Prostate gland (tissue), 2 donors: ENCODE measurements at regions not wholly inside any gene's neighbourhood (a gene's known extent, or its start where the extent isn't known, plus 50 kb on each side); places are given as distances from the start of the nearest gene placed in this dataset.

ENCODE experiments used
- DNase-seq: peaks from one replicate; pipeline ENCODE4 v3.0.0-alpha.2; 2019; ENCODE audit warnings: low spot score
- H3K27ac ChIP-seq, 2 donors: fragments of 200-600 bp; sonication (generic); 2 replicates each; pipeline ENCODE4 v1.5.1; 2017 to 2019
- H3K27me3 ChIP-seq: fragments of 200-600 bp; sonication (generic); replicated peaks from 2 replicates; pipeline ENCODE4 v1.5.1; 2019; ENCODE audit not compliant: insufficient read depth
- H3K36me3 ChIP-seq, 2 donors: fragments of 200-600 bp; sonication (generic); 1 replicate in 1 of 2; 2 replicates in 1 of 2; pipeline versions ENCODE4 v1.5.1 to v1.8.1; 2017 to 2019
- H3K4me1 ChIP-seq: fragments of 200-600 bp; sonication (generic); replicated peaks from 2 replicates; pipeline ENCODE4 v1.5.1; 2019
- H3K4me3 ChIP-seq, 2 donors: fragments of 200-600 bp; sonication (generic); 2 replicates each; pipeline ENCODE4 v1.5.1; 2017 to 2019
- H3K9me3 ChIP-seq: fragments of 200-600 bp; sonication (generic); 2 replicates; pipeline ENCODE4 v1.5.1; 2017
- CTCF ChIP-seq, 4 experiments: fragments of 200-600 bp in 2 of 4; fragments of 450-650 bp in 2 of 4; sonication (generic) in 2 of 4; IDR thresholded peaks; 1 replicate in 3 of 4; 2 replicates in 1 of 4; pipeline ENCODE4 v1.5.1; 2016 to 2019; ENCODE audit warnings: antibody characterized with exemption in 4 of 4, mild to moderate bottlenecking in 2 of 4, moderate library complexity in 2 of 4
- POLR2A ChIP-seq: fragments of 450-650 bp; IDR thresholded peaks from one replicate; pipeline ENCODE4 v1.6.1; 2016; ENCODE audit warnings: antibody characterized with exemption, mild to moderate bottlenecking
- POLR2AphosphoS5 ChIP-seq: sonication (generic); formaldehyde crosslinking; IDR thresholded peaks from one replicate; pipeline ENCODE4 v1.6.1; 2017; ENCODE audit warnings: antibody characterized with exemption
- WGBS: methylation state at CpG from one replicate; pipeline ENCODE4 v1.1.5; 2018; 5-methylcytosine and 5-hydroxymethylcytosine counted together
- intact Hi-C: fragments of 100-400 bp; cut with DNase I; formaldehyde crosslinking; loops from one replicate; pipeline ENCODE4 v1.14.2; 2022

- intact Hi-C loops = no loop called here
- WGBS = 90% methylated on average over 2 of the region's 2 CpGs
- TF ChIP-seq POLR2A = no peak
- no peak for TF ChIP-seq CTCF (IDR thresholded peaks at IDR 0.05)
- TF ChIP-seq POLR2AphosphoS5 = no peak
- Histone ChIP-seq H3K36me3 (no peaks in the 10 kb centered on the region), H3K4me1 (no peaks in the 10 kb centered on the region), H3K27ac (no peak overlapping the region), H3K4me3 (no peak overlapping the region), H3K9me3 (no peaks in the 10 kb centered on the region), H3K27me3 (no peaks in the 10 kb centered on the region)
- DNase-seq = no peak
Observed at GRCh38 chr6:113095841-113096240, 748.7 kb downstream of the RFPL4B start.

- Histone ChIP-seq H3K9me3 (no peaks in the 10 kb centered on the region), H3K36me3 (no peaks in the 10 kb centered on the region), H3K4me1 (no peaks in the 10 kb centered on the region), H3K27ac (no peak overlapping the region), H3K4me3 (no peak overlapping the region), H3K27me3 (no peaks in the 10 kb centered on the region)
- no peak for DNase-seq
- TF ChIP-seq CTCF (IDR thresholded peaks at IDR 0.05) = no peak
- no peak for TF ChIP-seq POLR2AphosphoS5
- no peak for TF ChIP-seq POLR2A
- intact Hi-C loops = no loop called here
- 79% methylated on average over 4 of the region's 4 CpGs for WGBS
Observed at GRCh38 chr6:113102761-113103160, 754.4 kb upstream of the MARCKS start.

- Histone ChIP-seq H3K36me3 (no peaks in the 10 kb centered on the region), H3K27me3 (no peaks in the 10 kb centered on the region), H3K9me3 (no peaks in the 10 kb centered on the region), H3K4me3 (no peak overlapping the region), H3K27ac (no peak overlapping the region), H3K4me1 (no peaks in the 10 kb centered on the region)
- 32% methylated on average over 4 of the region's 4 CpGs for WGBS
- intact Hi-C loops = no loop called here
- TF ChIP-seq CTCF (IDR thresholded peaks at IDR 0.05) (no peak), POLR2A (no peak), POLR2AphosphoS5 (no peak)
- DNase-seq = no peak
Observed at GRCh38 chr6:113103634-113104361, 753.3 kb upstream of the MARCKS start.

- no peak for DNase-seq
- Histone ChIP-seq H3K27me3 (no peaks in the 10 kb centered on the region), H3K4me1 (no peaks in the 10 kb centered on the region), H3K36me3 (no peaks in the 10 kb centered on the region), H3K9me3 (no peaks in the 10 kb centered on the region), H3K4me3 (no peak overlapping the region), H3K27ac (no peak overlapping the region)
- intact Hi-C loops = no loop called here
- TF ChIP-seq CTCF (IDR thresholded peaks at IDR 0.05) = no peak
- no peak for TF ChIP-seq POLR2AphosphoS5
- TF ChIP-seq POLR2A = no peak
- WGBS = 47% methylated on average over 4 of the region's 4 CpGs
Observed at GRCh38 chr6:113104541-113104940, 752.6 kb upstream of the MARCKS start.

- intact Hi-C loops = no loop called here
- Histone ChIP-seq H3K4me1 (no peaks in the 10 kb centered on the region), H3K36me3 (no peaks in the 10 kb centered on the region), H3K27me3 (no peaks in the 10 kb centered on the region), H3K27ac (no peak overlapping the region), H3K4me3 (no peak overlapping the region), H3K9me3 (no peaks in the 10 kb centered on the region)
- 85% methylated on average over 3 of the region's 3 CpGs for WGBS
- no peak for TF ChIP-seq POLR2A
- TF ChIP-seq CTCF (IDR thresholded peaks at IDR 0.05) = no peak
- TF ChIP-seq POLR2AphosphoS5 = no peak
- no peak for DNase-seq
Observed at GRCh38 chr6:113104951-113105350, 752.2 kb upstream of the MARCKS start.
